ENCODE measurements at regions not wholly inside any gene's neighbourhood (a gene's known extent, or its start where the extent isn't known, plus 50 kb on each side); places are given as distances from the start of the nearest gene placed in this dataset.
"Not testable (repeated sequence)": the region's sequence is repeated elsewhere in the genome, so short reads cannot be mapped to it uniquely, and the experiment has no call there.

GRCh38 chr22:47872761-47873535 is 1110.5 kb downstream of the TBC1D22A start:
- peaks cover 0 to 3% (median 3%) of the 10 kb centered on the region in 4 donors for H3K9me3 ChIP-seq
- intact Hi-C loops (cut with DNase I; ENCODE audit: low total_unique reads), result no loop called here
- no peak for DNase-seq
- WGBS, 5 donors, result 84 to 90% (median 88%) methylated on average over 19 of the region's 19 CpGs
- TF ChIP-seq, protein P1, sequence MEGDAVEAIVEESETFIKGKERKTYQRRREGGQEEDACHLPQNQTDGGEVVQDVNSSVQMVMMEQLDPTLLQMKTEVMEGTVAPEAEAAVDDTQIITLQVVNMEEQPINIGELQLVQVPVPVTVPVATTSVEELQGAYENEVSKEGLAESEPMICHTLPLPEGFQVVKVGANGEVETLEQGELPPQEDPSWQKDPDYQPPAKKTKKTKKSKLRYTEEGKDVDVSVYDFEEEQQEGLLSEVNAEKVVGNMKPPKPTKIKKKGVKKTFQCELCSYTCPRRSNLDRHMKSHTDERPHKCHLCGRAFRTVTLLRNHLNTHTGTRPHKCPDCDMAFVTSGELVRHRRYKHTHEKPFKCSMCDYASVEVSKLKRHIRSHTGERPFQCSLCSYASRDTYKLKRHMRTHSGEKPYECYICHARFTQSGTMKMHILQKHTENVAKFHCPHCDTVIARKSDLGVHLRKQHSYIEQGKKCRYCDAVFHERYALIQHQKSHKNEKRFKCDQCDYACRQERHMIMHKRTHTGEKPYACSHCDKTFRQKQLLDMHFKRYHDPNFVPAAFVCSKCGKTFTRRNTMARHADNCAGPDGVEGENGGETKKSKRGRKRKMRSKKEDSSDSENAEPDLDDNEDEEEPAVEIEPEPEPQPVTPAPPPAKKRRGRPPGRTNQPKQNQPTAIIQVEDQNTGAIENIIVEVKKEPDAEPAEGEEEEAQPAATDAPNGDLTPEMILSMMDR (IDR thresholded peaks at IDR 0.05), result no peak
- TF ChIP-seq EP300 (IDR thresholded peaks at IDR 0.05) (no peak), POLR2AphosphoS5 (IDR thresholded peaks at IDR 0.05) (no peak), POLR2A (IDR thresholded peaks at IDR 0.05) (no peak)
- H3K4me3 ChIP-seq, result no peak overlapping the region
- H3K36me3 ChIP-seq, result no peaks in the 10 kb centered on the region
- peaks cover 0 to 11% (median 0%) of the 10 kb centered on the region in 3 donors for H3K27me3 ChIP-seq
- H3K27ac ChIP-seq, result no peak overlapping the region
- H3K4me1 ChIP-seq, result no peaks in the 10 kb centered on the region

- Histone ChIP-seq H3K4me3 (no peak overlapping the region), H3K36me3 (no peaks in the 10 kb centered on the region), H3K9me3 (peaks cover 0 to 10% (median 7%) of the 10 kb centered on the region in 4 donors), H3K4me1 (no peaks in the 10 kb centered on the region), H3K27me3 (peaks cover 0 to 18% (median 0%) of the 10 kb centered on the region in 3 donors), H3K27ac (no peak overlapping the region)
- TF ChIP-seq POLR2A (IDR thresholded peaks at IDR 0.05) (no peak), EP300 (IDR thresholded peaks at IDR 0.05) (no peak), POLR2AphosphoS5 (IDR thresholded peaks at IDR 0.05) (no peak)
- TF ChIP-seq, protein P1 (IDR thresholded peaks at IDR 0.05), result no peak
- WGBS, 5 donors, result 65 to 81% (median 77%) methylated on average over 3 of the region's 3 CpGs
- intact Hi-C loops (cut with DNase I; ENCODE audit: low total_unique reads), result no loop called here
- DNase-seq, result no peak
These were observed 1103.2 kb downstream of the TBC1D22A start for GRCh38 chr22:47865626-47866025.

GRCh38 chr22:47862394-47862793 is 1099.9 kb downstream of the TBC1D22A start:
- TF ChIP-seq POLR2AphosphoS5 (IDR thresholded peaks at IDR 0.05) (no peak), EP300 (IDR thresholded peaks at IDR 0.05) (no peak), POLR2A (IDR thresholded peaks at IDR 0.05) (no peak)
- TF ChIP-seq, protein P1 (IDR thresholded peaks at IDR 0.05), result no peak
- 67 to 91% (median 84%) methylated on average over 4 of the region's 4 CpGs for WGBS, 5 donors
- H3K27ac ChIP-seq, result no peak overlapping the region
- no peak overlapping the region for H3K4me3 ChIP-seq
- peaks cover 0 to 6% (median 5%) of the 10 kb centered on the region in 4 donors for H3K9me3 ChIP-seq
- intact Hi-C loops (cut with DNase I; ENCODE audit: low total_unique reads), result no loop called here
- H3K27me3 ChIP-seq, result peaks cover 0 to 18% (median 0%) of the 10 kb centered on the region in 3 donors
- no peak for DNase-seq
- no peaks in the 10 kb centered on the region for H3K4me1 ChIP-seq
- no peaks in the 10 kb centered on the region for H3K36me3 ChIP-seq

GRCh38 chr22:47860907-47861306 is 1098.5 kb downstream of the TBC1D22A start:
- H3K36me3 ChIP-seq; H3K4me1 ChIP-seq; DNase-seq; H3K4me3 ChIP-seq; intact Hi-C loops (cut with DNase I; ENCODE audit: low total_unique reads); H3K27ac ChIP-seq; H3K9me3 ChIP-seq: not testable (repeated sequence)
- 75 to 87% (median 85%) methylated on average over 8 to 9 of the region's 9 CpGs for WGBS, 5 donors
- H3K27me3 ChIP-seq, result peaks cover 0 to 18% (median 0%) of the 10 kb centered on the region in 3 donors
